ENCODE measurements at regions not wholly inside any gene's neighbourhood (a gene's known extent, or its start where the extent isn't known, plus 50 kb on each side); places are given as distances from the start of the nearest gene placed in this dataset.

DNA sequence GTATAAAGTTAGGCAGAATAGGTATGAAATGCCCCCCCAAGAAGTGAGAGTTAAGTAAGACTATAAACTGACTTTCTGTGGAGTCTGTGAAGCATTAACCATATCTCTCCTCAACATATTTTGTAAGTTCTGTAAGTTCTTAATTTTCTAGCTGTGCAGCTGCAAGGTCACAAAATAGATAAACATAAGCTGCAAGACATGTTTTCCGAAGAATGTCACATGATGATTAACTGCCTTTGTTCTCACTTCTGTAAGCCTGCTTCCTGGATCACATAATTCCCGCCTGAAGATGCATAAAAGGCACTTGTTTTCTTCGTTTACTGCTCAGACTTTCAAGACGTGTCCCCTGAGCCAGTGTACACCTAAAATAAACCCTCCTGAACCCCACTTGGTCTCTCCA is 292.9 kb upstream of the AMELY start:
- Histone ChIP-seq H3K4me2 (replicated peaks; ENCODE audit: low read depth, low read length, poor library complexity, severe bottlenecking) (no peak overlapping the region), H3K4me1 (ENCODE audit: control insufficient read depth in 2 of 2, insufficient read depth in 2 of 2, low read length in 2 of 2) (no peaks in the 10 kb centered on the region), H3K4me3 (ENCODE audit: control extremely low read depth in 1 of 5, extremely low read depth in 1 of 5, insufficient read depth in 1 of 5, low read depth in 2 of 5, low read length in 4 of 5) (no peak overlapping the region), H3K36me3 (replicated peaks in 1 of 2; ENCODE audit: control extremely low read depth in 1 of 2, control insufficient read depth in 1 of 2, extremely low read depth in 1 of 2, insufficient read depth in 2 of 2, low read length in 1 of 2) (no peaks in the 10 kb centered on the region), H2AFZ (ENCODE audit: insufficient read depth, low read depth, low read length, poor library complexity, severe bottlenecking) (no peak overlapping the region), H3K79me2 (ENCODE audit: control insufficient read depth, insufficient read depth, low read length) (no peaks in the 10 kb centered on the region), H3K27me3 (replicated peaks in 1 of 4; ENCODE audit: control extremely low read depth in 1 of 4, control insufficient read depth in 3 of 4, insufficient read depth in 4 of 4, low read length in 3 of 4) (no peaks in the 10 kb centered on the region), H3K27ac (ENCODE audit: low read length in 2 of 2) (no peak overlapping the region), H4K20me1 (ENCODE audit: control insufficient read depth, insufficient read depth, low read length, poor library complexity, severe bottlenecking) (no peaks in the 10 kb centered on the region), H3K9me3 (ENCODE audit: control extremely low read depth in 1 of 3, control insufficient read depth in 2 of 3, insufficient read depth in 1 of 3, low read length in 2 of 3) (no peaks in the 10 kb centered on the region), H3K9ac (ENCODE audit: low read length) (no peak overlapping the region)
- H3K9me3 Mint-ChIP-seq (ENCODE audit: insufficient read depth), result no peaks in the 10 kb centered on the region
- H3K4me1 Mint-ChIP-seq, result no peaks in the 10 kb centered on the region
- H3K27ac Mint-ChIP-seq, result no peak overlapping the region
- intact Hi-C loops (cut with micrococcal nuclease), result no loop called here
- ChIA-PET POLR2A (no interaction called here), CTCF (no interaction called here)
- no peak for TF ChIP-seq CTCF (IDR thresholded peaks at IDR 0.05)
- TF ChIP-seq EZH2 (IDR thresholded peaks at IDR 0.05; ENCODE audit: borderline replicate concordance, insufficient read depth, low read depth, low read length, poor library complexity, severe bottlenecking), result no peak
- ATAC-seq (ENCODE audit: low read depth) (no peak), DNase-seq (no peak)
- no peak overlapping the region for H3K4me3 Mint-ChIP-seq
- WGBS (ENCODE audit: insufficient coverage), result no CpG with 5 or more reads among the region's 4 CpGs
- peaks cover 11% of the 10 kb centered on the region for H3K27me3 Mint-ChIP-seq

DNA sequence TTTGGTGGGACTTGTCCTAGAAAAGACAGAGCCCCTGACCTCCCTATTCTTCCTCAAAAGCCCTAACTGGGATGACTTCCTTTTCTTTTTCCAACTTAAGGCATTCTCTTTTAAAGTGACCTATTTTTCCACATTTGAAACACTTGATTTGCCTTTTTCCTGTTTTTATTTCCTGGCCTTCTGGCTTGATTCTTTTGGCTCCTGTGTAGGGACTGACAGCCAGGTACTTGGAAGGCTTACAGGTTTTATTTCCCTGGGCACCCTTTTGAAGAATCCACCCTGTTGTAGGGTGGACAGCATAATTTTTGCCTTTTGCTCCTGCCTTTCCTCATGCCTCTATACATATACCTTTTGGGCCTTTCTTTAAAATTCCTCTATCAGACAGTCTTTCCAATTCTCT is 271.0 kb upstream of the AMELY start:
- ChIA-PET CTCF (no interaction called here), POLR2A (no interaction called here)
- no peaks in the 10 kb centered on the region for H3K4me1 ChIP-seq (ENCODE audit: control insufficient read depth in 2 of 2, insufficient read depth in 2 of 2, low read length in 2 of 2)
- no peak overlapping the region for H3K27ac Mint-ChIP-seq
- no peaks in the 10 kb centered on the region for H3K27me3 Mint-ChIP-seq
- no peaks in the 10 kb centered on the region for H4K20me1 ChIP-seq (ENCODE audit: control insufficient read depth, insufficient read depth, low read length, poor library complexity, severe bottlenecking)
- no peaks in the 10 kb centered on the region for H3K4me1 Mint-ChIP-seq
- TF ChIP-seq CTCF (IDR thresholded peaks at IDR 0.05), result no peak
- TF ChIP-seq EZH2 (IDR thresholded peaks at IDR 0.05; ENCODE audit: borderline replicate concordance, insufficient read depth, low read depth, low read length, poor library complexity, severe bottlenecking), result no peak
- H2AFZ ChIP-seq (ENCODE audit: insufficient read depth, low read depth, low read length, poor library complexity, severe bottlenecking), result no peak overlapping the region
- H3K9me3 ChIP-seq (ENCODE audit: control extremely low read depth in 1 of 3, control insufficient read depth in 2 of 3, insufficient read depth in 1 of 3, low read length in 2 of 3), result peaks cover 3 to 11% (median 3%) of the 10 kb centered on the region in 3 donors
- DNase-seq, result no peak
- H3K27me3 ChIP-seq (replicated peaks in 1 of 4; ENCODE audit: control extremely low read depth in 1 of 4, control insufficient read depth in 3 of 4, insufficient read depth in 4 of 4, low read length in 3 of 4), result no peaks in the 10 kb centered on the region
- no peak overlapping the region for H3K9ac ChIP-seq (ENCODE audit: low read length)
- ATAC-seq (ENCODE audit: low read depth), result no peak
- H3K27ac ChIP-seq (ENCODE audit: low read length in 2 of 2), result no peak overlapping the region
- H3K79me2 ChIP-seq (ENCODE audit: control insufficient read depth, insufficient read depth, low read length), result no peaks in the 10 kb centered on the region
- H3K36me3 ChIP-seq (replicated peaks in 1 of 2; ENCODE audit: control extremely low read depth in 1 of 2, control insufficient read depth in 1 of 2, extremely low read depth in 1 of 2, insufficient read depth in 2 of 2, low read length in 1 of 2), result no peaks in the 10 kb centered on the region
- no peak overlapping the region for H3K4me2 ChIP-seq (replicated peaks; ENCODE audit: low read depth, low read length, poor library complexity, severe bottlenecking)
- H3K4me3 Mint-ChIP-seq, result no peak overlapping the region
- H3K4me3 ChIP-seq (ENCODE audit: control extremely low read depth in 1 of 5, extremely low read depth in 1 of 5, insufficient read depth in 1 of 5, low read depth in 2 of 5, low read length in 4 of 5), result no peak overlapping the region
- H3K9me3 Mint-ChIP-seq (ENCODE audit: insufficient read depth), result no peaks in the 10 kb centered on the region
- intact Hi-C loops (cut with micrococcal nuclease), result no loop called here

Data from B cell (primary cell).